Vagina (tissue), 2 donors: ENCODE measurements at regions not wholly inside any gene's neighbourhood (a gene's known extent, or its start where the extent isn't known, plus 50 kb on each side); places are given as distances from the start of the nearest gene placed in this dataset.

Experiments
- CTCF ChIP-seq, 3 experiments: fragments of 450-650 bp in 2 of 3; fragments of 200-600 bp in 1 of 3; sonication (generic) in 1 of 3; IDR thresholded peaks; one replicate each; pipeline ENCODE4 v1.5.1; 2017 to 2019; ENCODE audit warnings: antibody characterized with exemption in 3 of 3, mild to moderate bottlenecking in 2 of 3, moderate library complexity in 2 of 3
- POLR2AphosphoS5 ChIP-seq, 2 donors: sonication (generic); formaldehyde crosslinking; IDR thresholded peaks; one replicate each; pipeline ENCODE4 v1.9.0; 2017; ENCODE audit warnings: antibody characterized with exemption in 2 of 2, mild to moderate bottlenecking in 2 of 2, low read depth in 1 of 2; ENCODE audit not compliant: insufficient read depth in 1 of 2

- TF ChIP-seq CTCF (IDR thresholded peaks at IDR 0.05) (no peak), POLR2AphosphoS5 (IDR thresholded peaks at IDR 0.05; ENCODE audit: insufficient read depth in 1 of 2, low read depth in 1 of 2) (no peak)
These were observed 163.4 kb upstream of the USP24 start for GRCh38 chr1:55378582-55378981.
